ENCODE measurements at regions not wholly inside any gene's neighbourhood (a gene's known extent, or its start where the extent isn't known, plus 50 kb on each side); places are given as distances from the start of the nearest gene placed in this dataset.
"Not testable (repeated sequence)": the region's sequence is repeated elsewhere in the genome, so short reads cannot be mapped to it uniquely, and the experiment has no call there.

DNA sequence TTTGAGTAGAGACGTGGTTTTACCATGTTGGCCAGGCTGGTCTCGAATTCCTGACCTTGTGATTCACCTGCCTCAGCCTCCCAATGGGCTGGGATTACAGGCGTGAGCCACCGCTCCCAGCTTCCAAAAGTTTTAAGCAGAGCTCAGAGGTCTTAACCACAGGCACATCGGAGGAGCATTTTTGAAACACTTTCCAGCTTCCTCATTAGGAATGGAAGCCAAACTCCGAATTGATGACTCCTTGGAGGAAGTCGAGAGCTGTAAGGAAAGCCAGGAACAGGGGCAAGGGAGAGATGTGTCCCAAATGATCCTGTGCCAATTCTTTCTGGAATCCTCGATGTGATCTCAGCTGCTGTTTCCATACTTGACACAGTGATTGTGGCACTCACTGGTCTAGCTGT is 56.2 kb upstream of the CCZ1B start:
- not testable (repeated sequence) for H3K4me1 Mint-ChIP-seq; H3K9me3 Mint-ChIP-seq; ATAC-seq (replicated peaks); H3K27ac Mint-ChIP-seq; H3K4me3 Mint-ChIP-seq; DNase-seq; H3K36me3 Mint-ChIP-seq
- H3K27me3 Mint-ChIP-seq: peaks cover 28 to 47% of the 10 kb centered on the region in 2 donors

DNA sequence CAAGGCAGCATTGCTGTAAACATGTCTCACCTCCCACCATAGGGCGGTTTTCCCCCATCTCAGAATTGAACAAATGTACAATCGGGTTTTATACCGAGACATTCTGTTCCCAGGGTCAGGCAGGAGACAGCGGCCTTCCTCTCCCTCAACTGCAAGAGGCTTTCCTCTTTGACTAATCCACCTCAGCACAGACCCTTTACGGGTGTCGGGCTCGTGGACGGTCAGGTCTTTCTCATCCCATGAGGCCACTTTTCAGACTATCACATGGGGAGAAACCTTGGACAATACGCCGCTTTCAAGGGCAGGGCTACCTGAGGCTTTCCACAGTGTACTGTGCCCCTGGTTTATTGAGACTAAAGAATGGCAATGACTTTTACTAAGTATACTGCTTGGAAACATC is 57.7 kb upstream of the CCZ1B start:
- H3K9me3 Mint-ChIP-seq; ATAC-seq (replicated peaks); H3K4me3 Mint-ChIP-seq; DNase-seq; H3K27ac Mint-ChIP-seq; H3K36me3 Mint-ChIP-seq; H3K4me1 Mint-ChIP-seq: not testable (repeated sequence)
- peaks cover 31 to 51% of the 10 kb centered on the region in 2 donors for H3K27me3 Mint-ChIP-seq

DNA sequence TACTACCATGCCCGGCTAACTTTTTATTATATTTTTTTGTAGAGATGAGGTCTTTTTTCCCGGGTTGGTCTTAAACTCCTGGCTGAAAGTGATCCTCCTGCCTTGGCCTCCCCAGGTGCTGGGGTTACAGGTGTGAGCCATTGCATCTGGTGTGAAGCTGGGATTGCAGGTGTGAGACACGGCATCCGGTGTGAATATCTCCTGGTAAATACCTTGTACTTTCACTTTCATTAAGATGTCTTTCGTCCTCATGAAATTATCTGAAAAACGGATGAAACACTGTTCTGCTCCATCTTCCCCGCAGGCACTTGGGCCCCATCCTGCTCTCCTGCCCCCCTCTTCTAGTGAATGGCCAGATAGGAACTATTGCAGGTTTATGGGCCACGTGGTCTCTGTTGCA is 60.1 kb upstream of the CCZ1B start:
- H3K27ac Mint-ChIP-seq: no peak overlapping the region
- no peaks in the 10 kb centered on the region for H3K36me3 Mint-ChIP-seq
- H3K4me1 Mint-ChIP-seq: peaks cover 0 to 4% of the 10 kb centered on the region in 2 donors
- DNase-seq (no peak), ATAC-seq (replicated peaks) (no peak)
- peaks cover 0 to 1% of the 10 kb centered on the region in 2 donors for H3K9me3 Mint-ChIP-seq
- peaks cover 18 to 37% of the 10 kb centered on the region in 2 donors for H3K27me3 Mint-ChIP-seq
- no peak overlapping the region for H3K4me3 Mint-ChIP-seq

DNA sequence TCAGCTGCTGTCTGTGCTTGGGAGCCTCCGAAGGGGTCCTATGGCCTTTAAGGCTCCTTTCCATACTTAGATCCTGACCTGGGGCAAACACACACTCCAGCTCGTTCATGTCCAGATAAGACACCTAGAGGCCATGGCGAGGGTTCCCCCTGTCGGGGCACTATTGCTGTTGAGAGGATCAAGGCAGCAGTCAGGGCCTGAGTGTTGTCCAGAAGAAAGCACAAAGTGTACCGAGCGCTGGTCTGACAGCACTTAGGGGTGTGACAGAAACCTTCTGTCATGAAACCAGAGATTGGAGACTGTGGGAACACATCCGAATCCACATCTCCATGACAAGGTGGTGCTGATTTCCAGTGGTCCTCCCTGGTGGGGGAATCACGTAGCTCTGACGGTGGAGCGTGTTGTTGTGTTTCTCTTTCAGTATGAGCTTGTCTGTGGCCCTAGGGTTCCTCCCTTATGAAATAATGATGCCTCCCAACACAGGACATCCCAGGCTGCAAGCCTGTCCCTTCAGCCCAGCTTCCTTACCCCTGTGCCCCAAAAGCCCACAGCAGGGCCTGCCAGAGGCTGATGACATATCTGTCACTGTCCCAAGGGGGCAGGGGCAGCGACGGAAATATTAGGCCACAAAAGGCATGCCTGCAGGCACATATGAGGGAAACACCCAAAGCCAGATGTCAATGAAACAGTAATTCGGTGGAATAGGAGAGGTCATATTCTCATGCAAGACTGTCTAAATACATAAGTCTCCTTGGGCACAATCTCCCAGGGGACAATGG is 62.4 kb upstream of the CCZ1B start:
- not testable (repeated sequence) for H3K36me3 Mint-ChIP-seq; ATAC-seq (replicated peaks); H3K4me1 Mint-ChIP-seq; DNase-seq; H3K27ac Mint-ChIP-seq; H3K9me3 Mint-ChIP-seq; H3K4me3 Mint-ChIP-seq
- peaks cover 6 to 15% of the 10 kb centered on the region in 2 donors for H3K27me3 Mint-ChIP-seq

DNA sequence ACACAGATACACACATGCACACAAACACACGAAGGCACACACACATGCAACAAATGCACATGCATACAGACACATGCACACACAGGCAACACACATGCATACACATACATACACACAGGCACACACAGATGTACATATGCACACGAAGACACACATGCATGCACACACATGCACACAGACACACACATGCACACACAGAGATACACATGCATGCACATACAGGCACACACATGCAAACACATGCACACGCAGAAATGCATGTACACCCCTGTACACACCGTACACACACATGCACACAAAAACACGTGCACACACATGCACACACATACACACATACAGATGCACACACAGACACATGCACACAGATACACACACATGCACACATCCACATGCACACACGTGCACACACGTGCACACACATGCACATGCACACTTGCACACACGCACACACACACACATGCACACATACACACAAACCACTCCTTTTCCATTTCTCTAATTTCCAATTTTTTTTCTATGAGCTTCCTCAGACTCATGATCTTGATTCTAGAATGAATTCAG is 63.3 kb upstream of the CCZ1B start:
- DNase-seq (no peak), ATAC-seq (replicated peaks) (no peak)
- no peaks in the 10 kb centered on the region for H3K36me3 Mint-ChIP-seq
- H3K27me3 Mint-ChIP-seq: peaks cover 10 to 11% of the 10 kb centered on the region in 2 donors
- H3K4me3 Mint-ChIP-seq: no peak overlapping the region
- no peak overlapping the region for H3K27ac Mint-ChIP-seq
- H3K4me1 Mint-ChIP-seq: peaks cover 0 to 4% of the 10 kb centered on the region in 2 donors
- peaks cover 0 to 1% of the 10 kb centered on the region in 2 donors for H3K9me3 Mint-ChIP-seq

DNA sequence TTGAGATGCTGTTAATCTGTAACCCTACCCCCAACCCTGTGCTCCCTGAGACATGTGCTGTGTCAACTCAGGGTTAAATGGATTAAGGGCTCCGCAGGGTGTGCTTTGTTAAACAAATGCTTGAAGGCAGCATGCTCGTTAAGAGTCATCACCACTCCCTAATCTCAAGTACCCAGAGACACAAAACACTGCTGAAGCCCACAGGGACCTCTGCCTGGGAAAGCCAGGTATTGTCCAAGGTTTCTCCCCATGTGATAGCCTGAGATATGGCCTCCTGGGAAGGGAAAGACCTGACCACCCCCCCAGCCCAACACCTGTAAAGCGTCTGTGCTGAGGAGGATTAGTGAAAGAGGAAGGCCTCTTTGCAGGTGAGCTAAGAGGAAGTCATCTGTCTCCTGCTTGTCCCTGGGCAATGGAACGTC is 76.0 kb upstream of the CCZ1B start:
- H3K9me3 Mint-ChIP-seq; DNase-seq; H3K36me3 Mint-ChIP-seq; H3K4me1 Mint-ChIP-seq; ATAC-seq (replicated peaks); H3K27me3 Mint-ChIP-seq; H3K4me3 Mint-ChIP-seq; H3K27ac Mint-ChIP-seq: not testable (repeated sequence)

DNA sequence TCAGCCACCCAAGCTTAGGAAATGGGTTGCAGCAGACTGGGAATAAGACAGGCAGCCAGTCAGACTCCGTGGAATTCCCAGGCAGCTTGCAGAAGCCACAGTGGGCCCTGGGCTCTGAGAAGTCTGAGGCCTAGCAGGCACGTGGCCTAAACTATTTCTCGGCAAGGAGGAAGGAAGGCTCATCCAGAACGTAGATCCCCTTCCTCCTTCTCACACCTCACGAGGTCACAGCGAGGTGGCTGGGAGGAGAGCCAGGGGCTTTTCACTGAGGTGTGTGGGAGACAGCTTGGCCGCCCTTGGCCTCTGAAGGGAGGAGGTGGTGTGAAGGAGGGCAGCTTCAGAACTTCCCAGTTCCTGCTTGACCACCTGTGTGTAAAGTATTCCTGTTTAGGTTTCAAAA is 77.2 kb upstream of the CCZ1B start:
- H3K27me3 Mint-ChIP-seq; H3K36me3 Mint-ChIP-seq; ATAC-seq (replicated peaks); H3K4me3 Mint-ChIP-seq; H3K27ac Mint-ChIP-seq; H3K9me3 Mint-ChIP-seq; H3K4me1 Mint-ChIP-seq; DNase-seq: not testable (repeated sequence)

DNA sequence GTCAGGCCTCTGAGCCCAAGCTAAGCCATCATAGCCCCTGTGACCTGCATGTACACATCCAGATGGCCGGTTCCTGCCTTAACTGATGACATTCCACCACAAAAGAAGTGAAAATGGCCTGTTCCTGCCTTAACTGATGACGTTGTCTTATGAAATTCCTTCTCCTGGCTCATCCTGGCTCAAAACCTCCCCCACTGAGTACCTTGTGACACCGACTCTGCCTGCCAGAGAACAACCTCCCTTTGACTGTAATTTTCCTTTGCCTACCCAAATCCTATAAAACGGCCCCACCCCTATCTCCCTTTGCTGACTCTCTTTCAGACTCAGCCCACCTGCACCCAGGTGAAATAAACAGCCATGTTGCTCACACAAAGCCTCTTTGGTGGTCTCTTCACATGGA is 77.7 kb upstream of the CCZ1B start:
- H3K36me3 Mint-ChIP-seq, H3K27me3 Mint-ChIP-seq: not testable (repeated sequence)

DNA sequence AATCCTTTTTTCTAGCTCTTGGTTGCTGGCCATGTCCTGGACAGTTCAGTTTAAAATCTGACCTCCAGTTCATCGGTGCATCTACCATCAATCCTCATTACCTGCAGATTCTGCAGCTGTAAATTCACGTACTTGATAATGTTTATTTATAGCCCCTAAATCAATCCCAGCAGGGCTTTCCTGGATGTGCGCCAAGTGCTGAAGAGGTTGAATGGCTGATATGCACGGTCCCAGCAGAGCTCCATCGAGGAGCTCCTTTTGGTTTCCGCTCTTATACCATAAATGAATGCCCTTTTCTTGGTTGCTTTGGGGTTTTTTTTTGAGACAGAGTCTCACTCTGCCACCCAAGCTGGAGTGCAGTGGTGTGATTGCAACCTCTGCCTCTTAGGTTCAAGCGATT is 91.2 kb upstream of the CCZ1B start:
- no peak overlapping the region for H3K27ac Mint-ChIP-seq
- no peaks in the 10 kb centered on the region for H3K4me1 Mint-ChIP-seq
- H3K4me3 Mint-ChIP-seq: no peak overlapping the region

More for the DNA sequence above, 77.7 kb upstream of the CCZ1B start:
- not testable (repeated sequence) for H3K4me1 Mint-ChIP-seq; H3K9me3 Mint-ChIP-seq; H3K4me3 Mint-ChIP-seq; DNase-seq; ATAC-seq (replicated peaks); H3K27ac Mint-ChIP-seq

DNA sequence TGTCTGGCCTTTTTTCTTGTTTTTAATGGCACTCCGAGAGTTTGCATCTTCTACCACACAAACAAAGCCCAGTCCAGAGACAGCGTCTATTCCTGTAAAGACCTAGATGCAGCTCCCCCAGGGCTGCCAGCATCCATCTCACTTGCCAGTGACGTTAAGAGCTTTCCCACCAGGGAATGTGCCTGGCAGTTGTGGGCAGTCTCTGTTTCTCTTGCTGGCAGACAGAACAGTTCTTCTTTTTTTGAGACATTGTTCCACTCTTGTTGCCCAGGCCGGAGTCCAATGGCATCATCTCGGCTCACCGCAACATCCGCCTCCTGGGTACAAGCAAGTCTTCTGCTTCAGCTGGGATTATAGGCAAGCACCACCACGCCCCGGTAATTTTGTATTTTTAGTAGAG is 93.1 kb upstream of the CCZ1B start:
- not testable (repeated sequence) for DNase-seq; H3K4me3 Mint-ChIP-seq; H3K27ac Mint-ChIP-seq; H3K9me3 Mint-ChIP-seq; H3K4me1 Mint-ChIP-seq; ATAC-seq (replicated peaks); H3K36me3 Mint-ChIP-seq
- H3K27me3 Mint-ChIP-seq: peaks cover 13 to 17% of the 10 kb centered on the region in 2 donors

More for the DNA sequence above, 91.2 kb upstream of the CCZ1B start:
- Mint-ChIP-seq H3K36me3 (no peaks in the 10 kb centered on the region), H3K27me3 (peaks cover 13 to 17% of the 10 kb centered on the region in 2 donors), H3K9me3 (peaks cover 0 to 2% of the 10 kb centered on the region in 2 donors)
- DNase-seq (no peak), ATAC-seq (replicated peaks) (no peak)

DNA sequence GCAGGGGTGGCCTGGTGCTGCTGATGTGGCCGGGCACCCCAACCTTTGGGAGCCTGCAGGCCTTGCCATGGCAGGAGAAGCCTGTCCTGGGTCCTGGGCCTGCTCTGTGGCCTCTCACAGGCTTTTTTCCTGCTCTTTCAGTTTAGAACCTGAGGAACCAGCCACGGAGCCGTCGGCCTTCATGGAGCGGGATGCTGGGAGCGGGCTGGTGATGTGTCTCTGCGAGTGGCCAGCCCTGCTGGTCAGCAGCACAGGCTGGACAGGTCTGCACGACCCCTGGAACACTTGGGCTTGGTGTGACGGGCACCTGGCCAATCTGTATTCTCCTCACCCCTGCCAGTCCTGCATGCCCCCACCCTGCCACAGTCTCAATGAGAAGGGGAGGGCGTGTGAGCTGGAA is 98.4 kb upstream of the CCZ1B start:
- H3K4me1 Mint-ChIP-seq; H3K27me3 Mint-ChIP-seq; DNase-seq; H3K36me3 Mint-ChIP-seq; H3K4me3 Mint-ChIP-seq; H3K9me3 Mint-ChIP-seq; ATAC-seq (replicated peaks); H3K27ac Mint-ChIP-seq: not testable (repeated sequence)

DNA sequence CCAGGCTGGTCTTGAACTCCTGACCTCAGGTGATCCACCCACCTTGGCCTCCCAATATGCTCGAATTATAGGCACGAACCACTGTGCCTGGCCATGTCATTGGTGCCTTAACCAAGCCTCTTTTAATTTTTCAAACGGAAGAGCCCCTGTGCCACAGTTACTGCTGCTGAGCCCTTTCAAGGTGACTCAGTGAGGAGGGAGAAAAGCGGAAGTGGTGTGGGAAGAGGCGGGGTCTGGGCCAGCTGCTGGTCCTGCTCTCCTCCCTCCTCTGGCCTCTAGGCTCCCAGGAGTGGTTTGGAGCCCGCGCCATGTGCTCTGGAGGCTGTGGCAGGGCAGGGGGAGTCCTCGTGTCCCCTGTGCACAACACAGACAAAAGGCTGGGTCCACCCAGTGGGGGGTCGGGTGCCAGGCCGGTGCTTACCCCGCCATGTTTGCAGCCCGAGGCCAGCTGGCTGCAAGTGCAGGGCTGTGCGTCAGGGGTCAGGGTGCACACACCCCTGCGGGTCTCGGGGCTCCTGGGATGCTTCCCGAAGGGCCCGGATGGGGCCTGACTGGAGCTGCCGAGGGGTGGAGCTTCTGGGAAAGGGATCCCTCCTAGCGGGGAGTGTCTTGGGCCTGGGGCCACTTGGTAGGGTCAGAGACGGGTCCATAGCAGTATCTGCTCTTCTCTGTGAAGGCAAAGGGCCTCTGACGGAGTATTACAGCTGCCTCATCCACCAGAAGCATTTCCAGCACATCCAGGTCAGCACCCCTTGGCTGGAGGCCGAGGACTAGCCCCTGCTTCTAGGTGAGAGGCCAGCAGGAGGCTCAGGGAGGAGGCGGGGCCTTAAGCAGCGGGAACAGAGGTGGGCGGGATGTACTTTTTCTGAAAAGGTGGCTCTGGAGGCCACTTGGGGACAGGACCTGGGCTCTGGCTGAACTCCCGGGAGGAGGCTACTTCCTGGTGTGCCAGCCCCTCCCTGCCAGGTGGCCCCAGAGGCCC is 100.4 kb upstream of the CCZ1B start:
- not testable (repeated sequence) for H3K27ac Mint-ChIP-seq; H3K27me3 Mint-ChIP-seq; ATAC-seq (replicated peaks); H3K9me3 Mint-ChIP-seq; H3K4me3 Mint-ChIP-seq; H3K36me3 Mint-ChIP-seq
- DNase-seq: peak; percentile 24
- peaks cover 6 to 11% of the 10 kb centered on the region in 2 donors for H3K4me1 Mint-ChIP-seq

DNA sequence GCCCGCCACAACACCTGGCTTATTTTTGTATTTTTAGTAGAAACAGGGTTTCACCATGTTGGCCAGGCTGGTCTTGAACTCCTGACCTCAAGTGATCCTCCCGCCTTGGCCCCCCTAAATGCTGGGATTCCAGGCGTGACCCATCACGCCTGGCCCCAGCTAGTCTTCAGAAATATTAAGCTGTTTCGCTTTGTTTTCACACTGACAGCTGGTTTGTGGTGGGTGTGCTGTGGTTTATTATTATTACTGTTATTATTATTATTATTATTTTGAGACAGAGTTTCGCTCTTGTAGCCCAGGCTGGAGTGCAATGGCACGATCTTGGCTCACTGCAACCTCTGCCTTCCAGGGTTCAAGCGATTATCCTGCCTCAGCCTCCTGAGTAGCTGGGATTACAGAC is 101.6 kb upstream of the CCZ1B start:
- not testable (repeated sequence) for H3K27ac Mint-ChIP-seq; H3K4me3 Mint-ChIP-seq; H3K9me3 Mint-ChIP-seq; DNase-seq; H3K27me3 Mint-ChIP-seq; H3K36me3 Mint-ChIP-seq; ATAC-seq (replicated peaks)
- H3K4me1 Mint-ChIP-seq: peaks cover 6 to 11% of the 10 kb centered on the region in 2 donors

DNA sequence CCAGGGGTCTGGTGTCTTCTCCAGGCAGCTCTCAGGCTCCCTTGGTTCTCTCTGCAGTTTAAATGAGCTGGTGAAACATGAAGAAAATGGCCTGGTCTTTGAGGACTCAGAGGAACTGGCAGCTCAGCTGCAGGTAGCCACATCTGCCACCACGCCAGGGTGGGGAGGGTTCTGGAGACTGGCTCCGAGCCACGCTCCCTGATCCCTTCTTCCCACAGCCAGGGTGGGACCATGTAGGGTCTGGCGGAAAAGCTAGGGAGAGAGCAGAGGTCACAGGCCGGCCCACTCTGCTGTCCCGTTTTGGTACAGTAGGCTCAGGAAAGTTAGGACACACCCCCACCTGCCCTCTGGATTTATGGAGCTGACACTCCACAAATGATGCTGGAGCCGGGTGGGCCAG is 103.5 kb upstream of the CCZ1B start:
- H3K27me3 Mint-ChIP-seq, H3K27ac Mint-ChIP-seq, H3K9me3 Mint-ChIP-seq: not testable (repeated sequence)

More for the DNA sequence above, 103.5 kb upstream of the CCZ1B start:
- not testable (repeated sequence) for H3K36me3 Mint-ChIP-seq; DNase-seq; ATAC-seq (replicated peaks); H3K4me3 Mint-ChIP-seq
- peaks cover 6 to 11% of the 10 kb centered on the region in 2 donors for H3K4me1 Mint-ChIP-seq
